GM19468 (cell line): ENCODE measurements at regions not wholly inside any gene's neighbourhood (a gene's known extent, or its start where the extent isn't known, plus 50 kb on each side); places are given as distances from the start of the nearest gene placed in this dataset.

ENCODE experiments used
- ATAC-seq: cut with Tn5 transposase; IDR thresholded peaks from one replicate; pipeline ENCODE4 v1.9.1; 2021; ENCODE audit warnings: mild to moderate bottlenecking, moderate library complexity, moderate number of reproducible peaks; ENCODE audit not compliant: unreplicated experiment; ENCODE audit errors: extremely low read depth

DNA sequence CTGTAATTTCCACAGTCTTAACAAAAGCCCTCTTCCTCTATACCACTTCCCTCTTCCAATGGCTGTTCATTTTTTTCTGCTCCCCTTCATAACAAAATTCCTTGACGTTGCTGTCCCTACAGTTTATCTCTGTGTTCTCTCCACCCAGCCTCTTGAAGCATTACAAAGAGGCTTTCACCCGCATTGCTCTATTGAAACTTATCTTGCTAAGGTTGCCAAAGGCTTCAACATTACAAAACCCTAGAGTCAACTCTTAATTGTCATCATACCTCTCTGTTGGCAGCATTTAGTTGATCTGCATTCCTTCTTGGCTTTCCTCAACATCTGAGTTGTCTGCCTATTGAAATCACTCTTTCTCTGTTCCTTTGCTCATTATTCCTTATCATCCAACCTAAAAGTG, 1055.7 kb downstream of the JRKL start:
- no peak for ATAC-seq

DNA sequence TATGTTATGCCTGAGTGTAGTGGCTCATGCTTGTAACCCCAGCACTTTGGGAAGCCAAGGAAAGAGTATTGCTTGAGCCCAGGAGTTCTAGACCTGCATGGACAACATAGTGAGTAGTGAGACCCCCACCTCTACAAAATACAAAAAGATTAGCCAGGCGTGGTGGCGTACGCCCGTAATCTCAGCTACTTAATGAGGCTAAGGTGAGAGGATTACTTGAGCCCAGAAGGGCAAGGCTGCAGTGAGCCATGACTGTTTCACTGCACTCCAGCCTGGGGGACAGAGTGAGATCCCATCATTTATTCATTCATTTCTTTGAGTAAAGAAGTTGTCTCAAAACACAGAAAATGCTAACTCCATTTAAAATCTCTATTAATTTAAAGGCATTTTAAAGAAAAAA, 1061.6 kb downstream of the JRKL start:
- no peak for ATAC-seq

DNA sequence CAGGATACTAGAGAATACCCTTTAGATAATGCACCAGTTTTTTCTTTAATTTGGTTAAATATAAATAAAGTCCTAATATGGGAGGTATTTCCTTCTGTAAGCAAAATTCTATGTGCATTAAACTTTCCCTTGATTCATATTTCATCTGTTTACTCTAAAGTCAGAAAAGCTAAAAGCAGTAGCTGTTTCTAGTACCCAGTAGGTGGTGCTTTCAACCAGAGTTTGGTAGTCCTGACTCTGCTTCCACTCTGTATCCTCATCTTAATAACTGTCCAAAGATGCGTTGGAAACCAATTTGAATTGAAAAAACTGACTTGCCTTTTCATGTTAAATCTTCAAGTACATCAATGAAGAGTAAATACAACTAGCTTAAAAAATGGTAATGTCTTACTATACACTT, 1065.2 kb downstream of the JRKL start:
- ATAC-seq, result no peak

DNA sequence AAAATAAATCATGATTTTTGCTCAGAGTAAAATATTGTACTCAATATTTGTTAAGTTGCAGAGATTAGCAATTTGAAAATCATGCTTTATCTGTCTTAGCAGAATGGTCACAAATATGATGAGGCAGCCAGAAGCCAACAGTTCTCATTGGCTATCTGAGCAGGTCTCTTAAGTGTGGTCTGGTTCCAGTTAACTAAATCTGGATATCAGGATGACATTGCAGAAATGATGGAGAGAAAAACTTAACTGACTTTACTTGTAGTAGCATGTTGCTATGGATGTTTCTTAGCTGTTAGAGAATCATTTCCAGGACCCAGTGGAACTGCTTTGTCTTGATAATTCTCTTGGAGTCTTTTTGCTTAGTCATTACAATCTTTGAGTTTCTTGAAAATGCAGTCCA, 1070.3 kb downstream of the JRKL start:
- ATAC-seq, result no peak

DNA sequence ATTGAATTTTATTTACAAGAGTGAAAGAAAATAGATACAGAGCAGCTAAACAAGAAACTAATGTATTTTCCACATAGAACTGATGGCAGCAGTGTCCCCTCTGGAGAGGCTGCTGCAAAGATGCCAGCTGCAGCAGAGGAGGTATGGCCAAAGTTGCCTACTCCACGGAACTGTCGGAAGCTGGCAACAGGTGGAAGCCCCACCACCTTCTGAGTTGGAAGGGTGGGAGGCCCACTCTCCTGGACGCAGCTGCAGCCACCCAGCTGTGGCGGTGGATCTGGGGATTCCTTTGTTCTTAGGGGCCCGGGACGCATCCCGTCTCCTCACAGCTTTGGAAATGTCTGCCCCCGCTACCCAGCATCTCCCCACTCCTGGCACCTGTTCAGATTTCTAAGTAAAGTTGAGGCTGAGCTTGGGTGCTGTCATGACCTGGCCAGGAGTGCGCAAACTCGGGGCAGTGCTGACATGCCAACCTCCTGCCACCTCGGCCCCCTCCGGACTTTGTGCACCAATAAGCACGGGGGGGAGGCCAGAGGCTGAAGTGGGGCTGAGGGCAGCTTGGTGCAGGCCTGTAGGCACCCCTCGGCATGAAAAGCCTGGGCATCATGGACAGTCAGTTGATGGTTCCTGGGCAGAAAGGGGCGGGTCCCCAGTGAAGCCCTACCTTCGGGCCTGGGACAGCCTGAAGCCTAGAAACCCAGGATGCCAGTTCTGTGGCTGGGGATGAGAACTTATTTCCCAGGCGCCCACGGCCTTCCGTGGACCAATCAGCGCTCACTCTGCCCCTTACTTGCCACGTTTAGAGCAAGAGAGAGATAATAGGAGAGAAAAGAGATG, 1071.4 kb downstream of the JRKL start:
- ATAC-seq, result no peak

DNA sequence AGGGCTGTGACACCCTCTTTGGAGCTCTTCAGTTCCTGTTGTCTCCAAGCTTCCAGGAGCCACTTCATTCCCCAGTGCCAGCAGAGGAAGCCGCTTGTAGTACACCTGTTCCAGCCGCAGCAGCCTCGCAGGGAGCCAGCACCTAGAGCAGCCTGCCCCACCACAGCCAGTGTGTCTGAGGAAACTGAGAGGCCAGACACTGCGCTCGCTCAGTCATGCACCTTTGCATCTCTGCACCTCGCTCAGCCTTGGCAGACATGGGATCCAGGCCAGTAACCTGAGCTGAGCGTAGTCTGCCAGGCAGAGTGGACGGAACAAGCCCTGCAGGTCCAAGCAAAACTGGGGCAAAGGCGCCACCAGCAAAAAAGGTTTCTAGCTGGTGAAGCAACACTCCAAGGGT, 1072.1 kb downstream of the JRKL start:
- ATAC-seq, result no peak

DNA sequence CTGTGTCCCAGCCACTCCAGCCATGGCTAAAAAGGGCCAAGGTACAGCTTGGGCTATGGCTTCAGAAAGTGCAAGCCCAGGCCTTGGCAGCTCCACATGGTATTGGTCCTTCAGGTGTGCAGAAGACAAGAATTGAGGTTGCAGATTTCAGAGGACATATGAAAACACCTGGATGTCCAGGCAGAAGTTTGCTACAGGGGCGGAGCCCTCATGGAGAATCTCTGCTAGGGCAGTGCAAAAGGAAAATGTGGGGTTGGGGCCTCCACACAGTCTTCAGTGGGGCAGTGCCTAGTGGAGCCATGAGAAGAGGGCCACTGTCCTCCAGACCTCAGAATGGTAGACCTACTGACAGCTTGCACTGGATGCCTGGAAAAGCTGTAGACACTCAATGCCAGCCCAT, 1074.1 kb downstream of the JRKL start:
- no peak for ATAC-seq

DNA sequence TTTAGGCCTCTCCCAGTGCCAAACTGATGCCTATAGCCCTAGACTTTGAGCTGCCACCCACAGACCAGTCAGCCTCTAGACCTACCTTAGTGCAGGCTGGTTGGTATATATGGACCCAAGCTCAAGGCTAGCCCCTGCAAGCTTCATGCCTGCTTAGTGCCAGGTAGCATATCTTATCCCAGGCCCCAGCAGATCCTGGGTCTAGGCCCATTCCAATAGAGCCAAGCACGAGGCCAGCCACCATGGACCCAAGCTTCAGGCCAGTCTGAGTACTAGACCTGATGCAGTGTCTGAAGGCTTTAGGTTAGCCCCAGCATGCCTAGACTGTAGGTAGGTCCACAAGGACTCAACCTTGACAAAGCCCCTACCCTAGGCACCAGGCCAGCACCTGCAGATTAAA, 1081.7 kb downstream of the JRKL start:
- ATAC-seq, result no peak

DNA sequence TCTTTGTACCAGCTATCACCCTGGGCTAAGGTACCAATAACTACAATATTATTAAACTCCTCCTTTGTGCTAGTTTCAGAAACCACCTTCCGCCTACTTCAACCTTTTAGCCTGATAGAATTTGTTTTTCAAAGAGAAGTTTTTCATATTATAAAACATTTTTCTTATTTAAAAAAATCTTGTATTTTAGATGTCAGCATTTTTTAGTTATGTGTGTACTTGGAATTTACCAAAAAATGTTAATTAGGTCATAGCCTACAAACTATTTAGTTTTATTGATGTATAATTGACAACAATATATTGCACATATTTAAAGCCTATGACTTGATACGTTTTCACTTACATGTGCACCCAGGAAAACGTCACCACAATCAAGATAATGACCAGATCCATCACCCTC, 1097.6 kb downstream of the JRKL start:
- no peak for ATAC-seq

DNA sequence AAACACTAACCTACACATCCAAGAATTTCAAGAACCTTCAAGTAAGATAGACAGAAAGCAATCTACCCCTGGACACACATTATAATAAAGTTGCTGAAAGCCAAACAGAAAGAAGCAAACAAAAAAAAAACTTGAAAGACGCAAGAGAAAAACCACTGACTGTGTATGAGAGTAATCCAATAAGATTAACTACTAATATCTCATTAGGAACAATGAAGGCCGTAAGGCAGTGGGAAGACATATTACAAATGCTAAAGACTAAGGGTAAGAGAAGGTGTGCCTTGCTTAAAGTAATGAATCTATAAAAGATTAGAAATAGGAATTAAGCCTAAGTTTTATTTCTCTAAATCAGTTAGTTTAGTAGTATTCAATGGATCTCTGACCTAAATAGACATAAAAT, 1109.1 kb downstream of the JRKL start:
- no peak for ATAC-seq

DNA sequence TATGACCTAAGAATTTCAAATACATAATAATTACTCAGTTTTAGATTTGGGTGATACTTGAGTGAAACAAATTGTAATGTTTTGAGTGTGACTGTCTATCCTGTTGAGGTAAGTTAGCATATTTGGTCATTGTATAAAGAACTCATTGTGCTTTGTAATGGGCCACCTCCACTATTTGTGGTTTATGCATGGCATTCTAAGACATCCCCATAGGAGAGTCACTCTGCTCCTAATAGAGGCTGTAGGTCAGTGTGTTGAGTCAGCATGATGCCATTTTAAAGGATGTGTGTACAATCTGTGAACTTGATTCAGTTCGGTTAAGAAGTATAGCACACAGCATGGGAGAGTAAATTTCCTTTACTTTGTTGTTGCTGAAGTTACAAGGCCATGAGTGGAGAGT, 1112.4 kb downstream of the JRKL start:
- no peak for ATAC-seq

DNA sequence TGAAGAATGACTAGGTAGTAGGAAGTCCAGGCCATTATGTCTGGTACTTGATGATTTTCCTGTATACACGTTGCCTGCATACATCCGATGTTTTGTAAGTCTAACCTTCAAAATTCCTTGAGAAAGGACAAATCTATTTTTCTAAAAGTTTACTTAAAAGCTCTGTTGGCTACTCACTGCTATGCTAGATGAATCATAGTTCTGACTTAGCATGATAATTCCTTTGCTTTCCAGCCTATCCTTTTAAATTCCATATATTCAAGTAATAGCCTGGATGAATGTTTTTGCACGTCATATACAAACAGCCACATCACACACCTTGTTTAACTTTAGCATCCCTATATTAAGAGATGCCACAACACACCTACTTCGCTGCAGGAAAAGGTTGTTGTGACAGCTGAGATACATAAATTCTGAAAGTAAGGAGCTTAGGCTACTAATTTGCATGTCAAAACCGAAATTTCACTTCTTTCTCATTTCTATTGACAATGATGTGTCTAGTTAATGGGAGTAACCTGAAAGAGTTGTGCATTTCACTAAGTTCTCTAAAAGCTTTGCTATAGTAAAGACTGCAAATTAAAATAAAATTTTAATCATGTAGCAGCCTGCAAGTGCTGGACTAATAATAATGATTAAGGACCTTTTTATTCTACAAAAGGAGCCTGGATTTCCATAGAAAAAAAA, 1116.4 kb downstream of the JRKL start:
- no peak for ATAC-seq

DNA sequence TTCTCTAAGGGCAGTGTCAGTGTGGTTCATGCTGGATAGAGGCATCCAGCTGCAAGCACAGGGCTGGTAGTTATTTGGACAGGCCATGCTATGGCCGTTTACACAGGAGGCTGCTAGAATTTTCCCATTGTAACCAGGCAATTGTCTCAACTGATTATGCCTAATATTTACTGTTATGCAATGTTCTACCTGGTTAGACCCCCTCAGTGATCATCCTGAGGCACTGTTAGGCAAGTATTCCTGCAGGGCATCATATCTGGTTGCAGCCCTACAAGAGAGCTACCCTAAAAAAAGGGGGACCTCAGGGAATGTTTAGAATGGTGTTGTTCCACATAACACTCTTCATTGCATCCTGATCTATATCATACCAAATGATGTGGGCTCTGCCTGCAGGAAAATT, 1124.6 kb downstream of the JRKL start:
- ATAC-seq, result no peak

DNA sequence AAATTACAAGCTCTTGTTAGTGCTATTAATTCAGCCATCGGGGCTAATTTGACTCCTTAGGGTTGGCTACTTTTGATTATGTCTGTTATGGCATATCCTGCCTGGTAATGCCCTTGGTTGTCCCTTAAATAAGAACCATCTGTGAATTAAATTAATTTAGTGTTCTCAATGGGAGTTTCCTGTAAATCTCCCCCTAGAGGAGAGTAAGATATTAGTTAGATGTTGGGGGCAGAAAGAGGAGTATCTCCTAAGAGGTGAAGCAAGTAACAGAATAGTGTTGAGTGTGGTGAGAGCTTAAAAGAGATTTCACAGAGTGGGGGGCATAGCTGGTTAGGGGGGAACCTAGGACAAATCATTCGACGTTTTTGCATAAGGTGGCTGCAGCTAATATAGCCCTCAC, 1126.9 kb downstream of the JRKL start:
- ATAC-seq, result no peak

DNA sequence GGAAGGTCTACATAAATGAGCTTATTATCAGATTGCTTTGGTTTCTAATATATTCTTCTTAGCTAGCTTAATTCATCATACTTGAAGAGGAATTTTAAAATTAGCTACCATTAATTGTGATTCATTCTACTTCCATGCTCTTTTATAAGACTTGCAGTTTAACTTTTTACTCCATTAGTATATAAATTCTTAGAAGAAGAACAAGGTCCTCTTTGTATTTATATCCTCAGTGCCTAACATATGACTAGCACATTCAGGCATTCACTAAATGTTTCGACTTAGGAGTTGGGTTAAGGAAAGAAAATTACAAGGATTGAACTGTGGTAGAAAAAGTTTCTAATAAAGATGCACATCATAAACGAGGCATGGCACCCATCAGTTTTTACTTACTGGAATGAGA, 1135.5 kb downstream of the JRKL start:
- ATAC-seq, result no peak

DNA sequence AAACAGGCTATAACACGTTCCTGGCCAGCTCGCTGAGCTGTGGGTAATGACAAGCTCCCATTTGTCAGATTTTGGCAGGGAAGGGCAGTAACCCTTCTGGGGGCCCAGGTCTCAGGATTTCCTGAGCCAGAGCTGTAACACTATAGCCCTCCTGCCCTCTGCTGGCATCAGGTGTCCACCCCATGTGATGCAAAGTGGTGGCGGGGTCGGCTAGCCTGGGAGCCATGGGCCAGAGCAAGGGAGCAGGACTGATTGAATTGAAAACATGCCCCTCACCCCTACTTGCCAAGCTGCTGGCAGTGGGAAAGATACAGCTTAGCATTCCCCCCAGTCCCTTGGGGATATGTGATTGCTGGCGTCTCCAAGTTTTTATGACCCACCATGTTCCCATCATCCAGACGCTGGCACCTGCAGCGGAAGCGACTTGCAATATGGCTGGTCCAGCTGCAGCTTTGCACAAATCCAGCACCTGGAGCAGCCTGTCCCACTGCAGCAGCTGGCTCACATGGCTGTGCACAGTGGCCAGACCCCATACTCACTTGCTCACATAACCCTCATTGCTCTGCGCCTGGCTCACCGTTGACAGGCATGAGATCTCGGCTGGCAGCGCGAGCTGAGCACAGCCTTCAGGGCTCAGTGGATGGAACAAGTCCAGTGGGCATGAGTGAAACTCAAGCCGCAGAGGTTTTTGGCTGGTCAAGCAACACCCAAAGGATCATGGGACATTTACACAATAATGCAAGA, 1147.8 kb downstream of the JRKL start:
- no peak for ATAC-seq

DNA sequence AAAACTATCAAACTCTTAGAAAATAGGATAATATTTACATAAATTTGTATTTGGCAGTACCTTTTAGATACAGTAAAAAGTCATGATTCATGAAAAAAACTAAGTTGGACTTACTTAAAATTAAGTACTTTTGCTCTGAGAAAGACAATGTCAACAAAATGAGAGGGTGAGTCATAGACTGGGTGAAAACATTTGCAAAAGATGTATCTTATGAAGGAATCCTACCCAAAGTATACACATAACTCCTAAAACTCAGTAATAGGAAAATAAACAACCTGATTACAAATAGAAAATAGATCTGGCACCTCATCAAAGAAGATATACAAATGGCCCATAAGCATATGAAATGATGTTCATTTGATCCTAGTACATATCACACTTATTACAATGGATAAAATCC, 1154.6 kb downstream of the JRKL start:
- no peak for ATAC-seq

DNA sequence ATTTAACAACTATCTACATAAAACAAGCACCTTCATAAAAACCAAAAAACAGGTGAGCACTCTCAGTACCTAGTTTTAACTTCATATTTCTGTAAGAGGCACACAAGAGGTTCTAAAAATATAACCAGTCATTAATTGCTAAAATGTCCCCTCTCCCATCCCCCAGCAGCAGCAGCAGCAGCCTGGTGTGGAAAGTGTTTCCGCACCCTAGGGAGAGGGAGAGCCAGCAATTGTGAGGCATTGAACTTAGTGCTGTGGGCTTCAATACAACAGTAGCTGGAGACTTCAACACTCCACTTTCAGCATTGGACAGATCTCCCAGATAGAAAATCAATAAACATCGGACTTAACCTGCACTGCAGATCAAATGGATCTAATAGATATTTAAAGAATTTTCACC, 1158.5 kb downstream of the JRKL start:
- no peak for ATAC-seq

DNA sequence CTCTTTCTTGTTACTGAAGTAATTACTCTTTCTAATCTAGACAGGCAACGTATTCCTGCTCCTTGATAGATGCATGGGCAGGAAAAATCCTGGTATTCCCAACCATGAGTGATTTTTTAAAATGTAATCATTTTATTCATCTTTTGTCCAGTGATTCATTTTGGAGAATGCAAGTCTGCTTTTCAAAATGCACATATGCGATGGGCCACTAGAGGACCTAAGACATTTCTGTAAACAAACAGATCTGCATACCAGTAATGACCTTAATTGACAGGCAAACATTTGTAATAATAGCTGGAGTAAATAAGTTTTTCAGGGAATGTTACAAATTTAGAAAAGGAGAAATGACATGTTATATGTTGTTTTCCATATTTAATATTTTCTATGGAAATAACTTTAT, 1167.6 kb downstream of the JRKL start:
- no peak for ATAC-seq

DNA sequence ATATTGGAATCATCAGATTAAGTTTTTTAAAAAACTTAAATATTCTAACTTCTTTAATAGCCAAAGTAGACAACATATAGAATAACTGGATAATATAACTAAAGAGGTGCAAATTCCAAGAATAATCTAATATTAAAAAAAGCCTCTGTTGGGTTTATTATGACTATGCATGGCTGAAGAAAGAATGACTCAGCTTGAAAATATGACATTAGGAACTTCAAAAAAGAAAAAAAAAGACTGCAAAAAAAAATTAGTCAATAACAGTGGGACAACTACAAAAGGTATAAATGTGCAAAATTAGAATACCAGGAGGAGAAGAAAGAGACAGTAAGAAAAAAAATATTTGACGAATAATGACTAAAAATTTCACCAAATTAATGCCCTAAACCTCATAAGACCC, 1178.0 kb downstream of the JRKL start:
- no peak for ATAC-seq

DNA sequence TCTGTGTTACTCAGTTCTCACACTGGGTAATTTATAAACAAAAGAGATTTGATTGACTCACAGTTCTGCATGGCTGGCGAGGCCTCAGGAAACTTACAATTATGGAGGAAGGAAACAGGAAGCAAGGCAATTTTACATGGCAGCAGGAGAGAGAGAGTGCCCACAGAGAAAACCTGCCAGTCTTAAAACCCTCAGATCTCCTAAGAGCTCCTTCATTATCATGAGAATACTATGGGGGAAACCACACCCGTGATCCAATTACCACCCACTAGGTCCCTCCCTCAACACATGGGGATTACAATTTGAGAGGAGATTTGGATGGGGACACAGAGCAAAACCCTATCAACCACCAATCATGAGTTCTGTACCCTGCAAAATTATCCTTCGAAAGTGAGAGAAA, 1180.8 kb downstream of the JRKL start:
- no peak for ATAC-seq
